ENCODE measurements at regions not wholly inside any gene's neighbourhood (a gene's known extent, or its start where the extent isn't known, plus 50 kb on each side); places are given as distances from the start of the nearest gene placed in this dataset.

DNA sequence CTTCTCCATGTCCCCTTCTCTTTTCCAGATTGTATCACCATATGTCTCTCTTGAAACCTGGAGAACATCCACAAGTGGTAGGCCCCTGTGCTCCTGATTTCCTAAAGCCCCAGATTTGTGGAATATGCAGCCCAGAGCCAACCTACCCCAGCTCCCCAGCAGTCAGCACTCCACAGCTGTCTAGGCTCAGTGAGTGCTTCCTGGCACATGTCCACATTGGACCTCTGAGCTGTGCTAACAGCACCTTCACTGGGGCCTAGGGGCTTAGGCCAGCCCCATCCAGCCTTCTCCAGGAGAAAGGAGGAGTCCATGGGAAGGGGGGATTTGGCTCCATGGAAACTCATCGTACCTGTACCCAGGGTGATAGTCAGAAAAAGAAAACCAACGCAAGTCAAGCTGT is 192.7 kb downstream of the FGFR2 start (continued):
- TF ChIP-seq, protein P1, sequence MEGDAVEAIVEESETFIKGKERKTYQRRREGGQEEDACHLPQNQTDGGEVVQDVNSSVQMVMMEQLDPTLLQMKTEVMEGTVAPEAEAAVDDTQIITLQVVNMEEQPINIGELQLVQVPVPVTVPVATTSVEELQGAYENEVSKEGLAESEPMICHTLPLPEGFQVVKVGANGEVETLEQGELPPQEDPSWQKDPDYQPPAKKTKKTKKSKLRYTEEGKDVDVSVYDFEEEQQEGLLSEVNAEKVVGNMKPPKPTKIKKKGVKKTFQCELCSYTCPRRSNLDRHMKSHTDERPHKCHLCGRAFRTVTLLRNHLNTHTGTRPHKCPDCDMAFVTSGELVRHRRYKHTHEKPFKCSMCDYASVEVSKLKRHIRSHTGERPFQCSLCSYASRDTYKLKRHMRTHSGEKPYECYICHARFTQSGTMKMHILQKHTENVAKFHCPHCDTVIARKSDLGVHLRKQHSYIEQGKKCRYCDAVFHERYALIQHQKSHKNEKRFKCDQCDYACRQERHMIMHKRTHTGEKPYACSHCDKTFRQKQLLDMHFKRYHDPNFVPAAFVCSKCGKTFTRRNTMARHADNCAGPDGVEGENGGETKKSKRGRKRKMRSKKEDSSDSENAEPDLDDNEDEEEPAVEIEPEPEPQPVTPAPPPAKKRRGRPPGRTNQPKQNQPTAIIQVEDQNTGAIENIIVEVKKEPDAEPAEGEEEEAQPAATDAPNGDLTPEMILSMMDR (conservative IDR thresholded peaks at IDR 0.05; ENCODE audit: low read depth in 2 of 2) = no peak

- ATAC-seq = no peak
- Mint-ChIP-seq H3K27me3 (ENCODE audit: insufficient read depth, low read depth, poor library complexity) (no peaks in the 10 kb centered on the region), H3K4me1 (no peaks in the 10 kb centered on the region; the same call in 2 of the 3 replicates), H3K9me3 (no peaks in the 10 kb centered on the region; the same call in 2 of the 3 replicates), H3K27ac (no peak overlapping the region), H3K4me3 (no peak overlapping the region), H3K36me3 (ENCODE audit: low read depth) (no peaks in the 10 kb centered on the region)
- Histone ChIP-seq H4K20me1 (replicated peaks; ENCODE audit: insufficient read depth) (no peaks in the 10 kb centered on the region), H2AFZ (no peak overlapping the region), H3F3A (replicated peaks; ENCODE audit: low read depth) (no peaks in the 10 kb centered on the region), H3K9me2 (ENCODE audit: insufficient read depth) (peaks cover 8% of the 10 kb centered on the region), H3K27ac (ENCODE audit: low read depth) (no peak overlapping the region), H3K27me3 (ENCODE audit: insufficient read depth) (no peaks in the 10 kb centered on the region), H3K79me2 (replicated peaks; ENCODE audit: insufficient read depth) (no peaks in the 10 kb centered on the region), H3K4me3 (no peak overlapping the region), H3K4me2 (no peak overlapping the region), H3K36me3 (ENCODE audit: insufficient read depth) (no peaks in the 10 kb centered on the region; the same call in 1 of the 2 replicates), H3K4me1 (ENCODE audit: insufficient read depth) (no peaks in the 10 kb centered on the region)
- no peak for DNase-seq (ENCODE audit: low spot score)
- TF ChIP-seq, protein P2, sequence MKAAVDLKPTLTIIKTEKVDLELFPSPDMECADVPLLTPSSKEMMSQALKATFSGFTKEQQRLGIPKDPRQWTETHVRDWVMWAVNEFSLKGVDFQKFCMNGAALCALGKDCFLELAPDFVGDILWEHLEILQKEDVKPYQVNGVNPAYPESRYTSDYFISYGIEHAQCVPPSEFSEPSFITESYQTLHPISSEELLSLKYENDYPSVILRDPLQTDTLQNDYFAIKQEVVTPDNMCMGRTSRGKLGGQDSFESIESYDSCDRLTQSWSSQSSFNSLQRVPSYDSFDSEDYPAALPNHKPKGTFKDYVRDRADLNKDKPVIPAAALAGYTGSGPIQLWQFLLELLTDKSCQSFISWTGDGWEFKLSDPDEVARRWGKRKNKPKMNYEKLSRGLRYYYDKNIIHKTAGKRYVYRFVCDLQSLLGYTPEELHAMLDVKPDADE (IDR thresholded peaks at IDR 0.05) = no peak
- TF ChIP-seq, protein P1 (conservative IDR thresholded peaks at IDR 0.05; ENCODE audit: low read depth in 2 of 2) = no peak
- TF ChIP-seq POLR2AphosphoS5 (IDR thresholded peaks at IDR 0.05; ENCODE audit: low read depth) (no peak), STAT1 (IDR thresholded peaks at IDR 0.05; ENCODE audit: unreplicated experiment) (no peak), CREB1 (CRISPR knock-in tag; IDR thresholded peaks at IDR 0.05; ENCODE audit: low read depth) (no peak), JUNB (IDR thresholded peaks at IDR 0.05; ENCODE audit: unreplicated experiment) (no peak), ZNF331 (CRISPR knock-in tag; IDR thresholded peaks at IDR 0.05; ENCODE audit: low read depth) (no peak), REST (IDR thresholded peaks at IDR 0.05; ENCODE audit: unreplicated experiment) (no peak), ZNF114 (CRISPR knock-in tag; IDR thresholded peaks at IDR 0.05) (no peak), NANOG (IDR thresholded peaks at IDR 0.05; ENCODE audit: borderline replicate concordance) (no peak)
- TF ChIP-seq, protein P3, sequence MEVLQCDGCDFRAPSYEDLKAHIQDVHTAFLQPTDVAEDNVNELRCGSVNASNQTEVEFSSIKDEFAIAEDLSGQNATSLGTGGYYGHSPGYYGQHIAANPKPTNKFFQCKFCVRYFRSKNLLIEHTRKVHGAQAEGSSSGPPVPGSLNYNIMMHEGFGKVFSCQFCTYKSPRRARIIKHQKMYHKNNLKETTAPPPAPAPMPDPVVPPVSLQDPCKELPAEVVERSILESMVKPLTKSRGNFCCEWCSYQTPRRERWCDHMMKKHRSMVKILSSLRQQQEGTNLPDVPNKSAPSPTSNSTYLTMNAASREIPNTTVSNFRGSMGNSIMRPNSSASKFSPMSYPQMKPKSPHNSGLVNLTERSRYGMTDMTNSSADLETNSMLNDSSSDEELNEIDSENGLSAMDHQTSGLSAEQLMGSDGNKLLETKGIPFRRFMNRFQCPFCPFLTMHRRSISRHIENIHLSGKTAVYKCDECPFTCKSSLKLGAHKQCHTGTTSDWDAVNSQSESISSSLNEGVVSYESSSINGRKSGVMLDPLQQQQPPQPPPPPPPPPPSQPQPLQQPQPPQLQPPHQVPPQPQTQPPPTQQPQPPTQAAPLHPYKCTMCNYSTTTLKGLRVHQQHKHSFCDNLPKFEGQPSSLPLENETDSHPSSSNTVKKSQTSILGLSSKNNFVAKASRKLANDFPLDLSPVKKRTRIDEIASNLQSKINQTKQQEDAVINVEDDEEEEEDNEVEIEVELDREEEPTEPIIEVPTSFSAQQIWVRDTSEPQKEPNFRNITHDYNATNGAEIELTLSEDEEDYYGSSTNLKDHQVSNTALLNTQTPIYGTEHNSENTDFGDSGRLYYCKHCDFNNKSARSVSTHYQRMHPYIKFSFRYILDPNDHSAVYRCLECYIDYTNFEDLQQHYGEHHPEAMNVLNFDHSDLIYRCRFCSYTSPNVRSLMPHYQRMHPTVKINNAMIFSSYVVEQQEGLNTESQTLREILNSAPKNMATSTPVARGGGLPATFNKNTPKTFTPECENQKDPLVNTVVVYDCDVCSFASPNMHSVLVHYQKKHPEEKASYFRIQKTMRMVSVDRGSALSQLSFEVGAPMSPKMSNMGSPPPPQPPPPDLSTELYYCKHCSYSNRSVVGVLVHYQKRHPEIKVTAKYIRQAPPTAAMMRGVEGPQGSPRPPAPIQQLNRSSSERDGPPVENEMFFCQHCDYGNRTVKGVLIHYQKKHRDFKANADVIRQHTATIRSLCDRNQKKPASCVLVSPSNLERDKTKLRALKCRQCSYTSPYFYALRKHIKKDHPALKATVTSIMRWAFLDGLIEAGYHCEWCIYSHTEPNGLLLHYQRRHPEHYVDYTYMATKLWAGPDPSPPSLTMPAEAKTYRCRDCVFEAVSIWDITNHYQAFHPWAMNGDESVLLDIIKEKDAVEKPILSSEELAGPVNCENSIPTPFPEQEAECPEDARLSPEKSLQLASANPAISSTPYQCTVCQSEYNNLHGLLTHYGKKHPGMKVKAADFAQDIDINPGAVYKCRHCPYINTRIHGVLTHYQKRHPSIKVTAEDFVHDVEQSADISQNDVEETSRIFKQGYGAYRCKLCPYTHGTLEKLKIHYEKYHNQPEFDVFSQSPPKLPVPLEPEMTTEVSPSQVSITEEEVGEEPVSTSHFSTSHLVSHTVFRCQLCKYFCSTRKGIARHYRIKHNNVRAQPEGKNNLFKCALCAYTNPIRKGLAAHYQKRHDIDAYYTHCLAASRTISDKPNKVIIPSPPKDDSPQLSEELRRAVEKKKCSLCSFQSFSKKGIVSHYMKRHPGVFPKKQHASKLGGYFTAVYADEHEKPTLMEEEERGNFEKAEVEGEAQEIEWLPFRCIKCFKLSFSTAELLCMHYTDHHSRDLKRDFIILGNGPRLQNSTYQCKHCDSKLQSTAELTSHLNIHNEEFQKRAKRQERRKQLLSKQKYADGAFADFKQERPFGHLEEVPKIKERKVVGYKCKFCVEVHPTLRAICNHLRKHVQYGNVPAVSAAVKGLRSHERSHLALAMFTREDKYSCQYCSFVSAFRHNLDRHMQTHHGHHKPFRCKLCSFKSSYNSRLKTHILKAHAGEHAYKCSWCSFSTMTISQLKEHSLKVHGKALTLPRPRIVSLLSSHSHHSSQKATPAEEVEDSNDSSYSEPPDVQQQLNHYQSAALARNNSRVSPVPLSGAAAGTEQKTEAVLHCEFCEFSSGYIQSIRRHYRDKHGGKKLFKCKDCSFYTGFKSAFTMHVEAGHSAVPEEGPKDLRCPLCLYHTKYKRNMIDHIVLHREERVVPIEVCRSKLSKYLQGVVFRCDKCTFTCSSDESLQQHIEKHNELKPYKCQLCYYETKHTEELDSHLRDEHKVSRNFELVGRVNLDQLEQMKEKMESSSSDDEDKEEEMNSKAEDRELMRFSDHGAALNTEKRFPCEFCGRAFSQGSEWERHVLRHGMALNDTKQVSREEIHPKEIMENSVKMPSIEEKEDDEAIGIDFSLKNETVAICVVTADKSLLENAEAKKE (CRISPR knock-in tag; IDR thresholded peaks at IDR 0.05) = no peak
These were observed 192.3 kb downstream of the FGFR2 start for GRCh38 chr10:121405953-121406352.

Measured in GM23338 (cell line).